ENCODE measurements at regions not wholly inside any gene's neighbourhood (a gene's known extent, or its start where the extent isn't known, plus 50 kb on each side); places are given as distances from the start of the nearest gene placed in this dataset.

GRCh38 chr13:37995092-37995491 lies 125.5 kb upstream of the TRPC4 start:
- Histone ChIP-seq H3K4me2 (ENCODE audit: extremely low read depth, insufficient read depth, low read length) (no peak overlapping the region), H3K27ac (ENCODE audit: insufficient read depth, low read length) (no peak overlapping the region), H3K4me3 (replicated peaks in 1 of 4; ENCODE audit: control extremely low read depth in 1 of 4, insufficient read depth in 1 of 4, low read depth in 3 of 4, low read length in 4 of 4) (no peak overlapping the region), H3K9me3 (ENCODE audit: control insufficient read depth, insufficient read depth, low read depth, low read length) (no peaks in the 10 kb centered on the region), H2AFZ (ENCODE audit: low read length) (no peak overlapping the region), H4K20me1 (ENCODE audit: control insufficient read depth, extremely low read depth, insufficient read depth, low read length) (no peaks in the 10 kb centered on the region), H3K9ac (ENCODE audit: insufficient read depth, low read length) (no peak overlapping the region), H3K79me2 (ENCODE audit: control insufficient read depth, insufficient read depth, low read length) (no peaks in the 10 kb centered on the region), H3K4me1 (ENCODE audit: control insufficient read depth, extremely low read depth, insufficient read depth, low read length) (no peaks in the 10 kb centered on the region), H3K27me3 (ENCODE audit: control insufficient read depth, insufficient read depth, low read length) (no peaks in the 10 kb centered on the region), H3K36me3 (ENCODE audit: control insufficient read depth, insufficient read depth, low read length) (no peaks in the 10 kb centered on the region)
- no peak for TF ChIP-seq CTCF (conservative IDR thresholded peaks at IDR 0.05 in 1 of 2, IDR thresholded peaks at IDR 0.05 in 1 of 2; ENCODE audit: low read depth in 1 of 2, low read length in 2 of 2)
- no peak for TF ChIP-seq EZH2 (IDR thresholded peaks at IDR 0.05; ENCODE audit: low read length, missing control alignments)
- DNase-seq (ENCODE audit: low read depth in 2 of 2): peak; percentile 2 to 32

- TF ChIP-seq EZH2 (IDR thresholded peaks at IDR 0.05; ENCODE audit: low read length, missing control alignments) (no peak), CTCF (conservative IDR thresholded peaks at IDR 0.05 in 1 of 2, IDR thresholded peaks at IDR 0.05 in 1 of 2; ENCODE audit: low read depth in 1 of 2, low read length in 2 of 2) (no peak)
- no peaks in the 10 kb centered on the region for H4K20me1 ChIP-seq (ENCODE audit: control insufficient read depth, extremely low read depth, insufficient read depth, low read length)
- no peak overlapping the region for H3K27ac ChIP-seq (ENCODE audit: insufficient read depth, low read length)
- H3K36me3 ChIP-seq (ENCODE audit: control insufficient read depth, insufficient read depth, low read length): no peaks in the 10 kb centered on the region
- no peak overlapping the region for H2AFZ ChIP-seq (ENCODE audit: low read length)
- H3K9ac ChIP-seq (ENCODE audit: insufficient read depth, low read length): no peak overlapping the region
- DNase-seq (ENCODE audit: low read depth in 2 of 2): no peak
- no peak overlapping the region for H3K4me3 ChIP-seq (replicated peaks in 1 of 4; ENCODE audit: control extremely low read depth in 1 of 4, insufficient read depth in 1 of 4, low read depth in 3 of 4, low read length in 4 of 4)
- no peaks in the 10 kb centered on the region for H3K27me3 ChIP-seq (ENCODE audit: control insufficient read depth, insufficient read depth, low read length)
- no peak overlapping the region for H3K4me2 ChIP-seq (ENCODE audit: extremely low read depth, insufficient read depth, low read length)
- no peaks in the 10 kb centered on the region for H3K9me3 ChIP-seq (ENCODE audit: control insufficient read depth, insufficient read depth, low read depth, low read length)
- no peaks in the 10 kb centered on the region for H3K79me2 ChIP-seq (ENCODE audit: control insufficient read depth, insufficient read depth, low read length)
- no peaks in the 10 kb centered on the region for H3K4me1 ChIP-seq (ENCODE audit: control insufficient read depth, extremely low read depth, insufficient read depth, low read length)
Observed at GRCh38 chr13:37986811-37987210, 117.2 kb upstream of the TRPC4 start.

- H4K20me1 ChIP-seq (ENCODE audit: control insufficient read depth, extremely low read depth, insufficient read depth, low read length): no peaks in the 10 kb centered on the region
- no peaks in the 10 kb centered on the region for H3K27me3 ChIP-seq (ENCODE audit: control insufficient read depth, insufficient read depth, low read length)
- H3K79me2 ChIP-seq (ENCODE audit: control insufficient read depth, insufficient read depth, low read length): no peaks in the 10 kb centered on the region
- TF ChIP-seq CTCF (conservative IDR thresholded peaks at IDR 0.05 in 1 of 2, IDR thresholded peaks at IDR 0.05 in 1 of 2; ENCODE audit: low read depth in 1 of 2, low read length in 2 of 2): no peak
- no peak for TF ChIP-seq EZH2 (IDR thresholded peaks at IDR 0.05; ENCODE audit: low read length, missing control alignments)
- H3K9ac ChIP-seq (ENCODE audit: insufficient read depth, low read length): no peak overlapping the region
- H3K36me3 ChIP-seq (ENCODE audit: control insufficient read depth, insufficient read depth, low read length): no peaks in the 10 kb centered on the region
- no peak overlapping the region for H3K4me2 ChIP-seq (ENCODE audit: extremely low read depth, insufficient read depth, low read length)
- no peaks in the 10 kb centered on the region for H3K4me1 ChIP-seq (ENCODE audit: control insufficient read depth, extremely low read depth, insufficient read depth, low read length)
- H2AFZ ChIP-seq (ENCODE audit: low read length): no peak overlapping the region
- no peaks in the 10 kb centered on the region for H3K9me3 ChIP-seq (ENCODE audit: control insufficient read depth, insufficient read depth, low read depth, low read length)
- DNase-seq (ENCODE audit: low read depth in 2 of 2): no peak
- no peak overlapping the region for H3K27ac ChIP-seq (ENCODE audit: insufficient read depth, low read length)
- H3K4me3 ChIP-seq (replicated peaks in 1 of 4; ENCODE audit: control extremely low read depth in 1 of 4, insufficient read depth in 1 of 4, low read depth in 3 of 4, low read length in 4 of 4): no peak overlapping the region
Observed at GRCh38 chr13:37985281-37985680, 115.7 kb upstream of the TRPC4 start.

Measured in fibroblast of lung (primary cell).